Muscle layer of duodenum (tissue), 2 donors: ENCODE measurements at regions not wholly inside any gene's neighbourhood (a gene's known extent, or its start where the extent isn't known, plus 50 kb on each side); places are given as distances from the start of the nearest gene placed in this dataset.

ENCODE experiments used
- H3K27ac ChIP-seq: one replicate; pipeline ENCODE4 v1.7.0; 2013; ENCODE audit warnings: mild to moderate bottlenecking, low read length
- H3K27me3 ChIP-seq: one replicate; pipeline ENCODE4 v1.7.0; 2013; ENCODE audit warnings: low read depth, mild to moderate bottlenecking, control low read depth, low read length
- H3K36me3 ChIP-seq, 2 donors: one replicate each; pipeline ENCODE4 v1.7.0; 2013; ENCODE audit warnings: low read length in 2 of 2, control low read depth in 1 of 2, mild to moderate bottlenecking in 1 of 2; ENCODE audit not compliant: insufficient read depth in 2 of 2, control insufficient read depth in 1 of 2
- H3K4me1 ChIP-seq, 2 donors: one replicate each; pipeline ENCODE4 v1.7.0; 2013; ENCODE audit warnings: low read length in 2 of 2, mild to moderate bottlenecking in 2 of 2, control low read depth in 1 of 2, moderate library complexity in 1 of 2; ENCODE audit not compliant: insufficient read depth in 2 of 2, control insufficient read depth in 1 of 2
- H3K4me3 ChIP-seq, 2 donors: one replicate each; pipeline ENCODE4 v1.7.0; 2013; ENCODE audit warnings: low read length in 2 of 2, low read depth in 1 of 2, mild to moderate bottlenecking in 1 of 2
- H3K9me3 ChIP-seq, 2 donors: one replicate each; pipeline ENCODE4 v1.7.0; 2013; ENCODE audit warnings: low read length in 2 of 2, control low read depth in 1 of 2, mild to moderate bottlenecking in 1 of 2; ENCODE audit not compliant: control insufficient read depth in 1 of 2
- donor health status: healthy.

- Histone ChIP-seq H3K9me3 (peaks cover 3 to 13% of the 10 kb centered on the region in 2 donors), H3K4me1 (no peaks in the 10 kb centered on the region), H3K4me3 (no peak overlapping the region), H3K27ac (no peak overlapping the region), H3K27me3 (no peaks in the 10 kb centered on the region), H3K36me3 (no peaks in the 10 kb centered on the region)
These were observed 532.8 kb upstream of the DEPDC1 start for GRCh38 chr1:69029649-69030048.

GRCh38 chr1:69038379-69038778 is 529.3 kb upstream of the LRRC7 start:
- Histone ChIP-seq H3K36me3 (no peaks in the 10 kb centered on the region), H3K27me3 (no peaks in the 10 kb centered on the region), H3K4me3 (no peak overlapping the region), H3K27ac (no peak overlapping the region), H3K9me3 (peaks cover 0 to 15% of the 10 kb centered on the region in 2 donors), H3K4me1 (no peaks in the 10 kb centered on the region)

GRCh38 chr1:69045572-69045971 is 522.1 kb upstream of the LRRC7 start:
- Histone ChIP-seq H3K27ac (no peak overlapping the region), H3K4me1 (no peaks in the 10 kb centered on the region), H3K4me3 (no peak overlapping the region), H3K9me3 (no peaks in the 10 kb centered on the region), H3K36me3 (no peaks in the 10 kb centered on the region), H3K27me3 (no peaks in the 10 kb centered on the region)

GRCh38 chr1:69055194-69055593 is 512.5 kb upstream of the LRRC7 start:
- no peak overlapping the region for H3K27ac ChIP-seq
- H3K27me3 ChIP-seq: no peaks in the 10 kb centered on the region
- H3K36me3 ChIP-seq: no peaks in the 10 kb centered on the region
- H3K9me3 ChIP-seq: no peaks in the 10 kb centered on the region
- no peaks in the 10 kb centered on the region for H3K4me1 ChIP-seq
- no peak overlapping the region for H3K4me3 ChIP-seq

GRCh38 chr1:69058454-69058853 is 509.3 kb upstream of the LRRC7 start:
- H3K27me3 ChIP-seq: no peaks in the 10 kb centered on the region
- no peak overlapping the region for H3K4me3 ChIP-seq
- no peaks in the 10 kb centered on the region for H3K36me3 ChIP-seq
- no peak overlapping the region for H3K27ac ChIP-seq
- no peaks in the 10 kb centered on the region for H3K4me1 ChIP-seq
- H3K9me3 ChIP-seq: no peaks in the 10 kb centered on the region

GRCh38 chr1:69070660-69071373 is 496.9 kb upstream of the LRRC7 start:
- H3K27me3 ChIP-seq: no peaks in the 10 kb centered on the region
- no peak overlapping the region for H3K4me3 ChIP-seq
- H3K36me3 ChIP-seq: no peaks in the 10 kb centered on the region
- H3K27ac ChIP-seq: no peak overlapping the region
- no peaks in the 10 kb centered on the region for H3K4me1 ChIP-seq
- no peaks in the 10 kb centered on the region for H3K9me3 ChIP-seq

- H3K36me3 ChIP-seq: no peaks in the 10 kb centered on the region
- H3K4me1 ChIP-seq: no peaks in the 10 kb centered on the region
- H3K9me3 ChIP-seq: no peaks in the 10 kb centered on the region
- no peaks in the 10 kb centered on the region for H3K27me3 ChIP-seq
- no peak overlapping the region for H3K27ac ChIP-seq
- no peak overlapping the region for H3K4me3 ChIP-seq
These were observed 494.5 kb upstream of the LRRC7 start for GRCh38 chr1:69073176-69073575.

GRCh38 chr1:69076631-69077030 is 491.1 kb upstream of the LRRC7 start:
- Histone ChIP-seq H3K4me1 (no peaks in the 10 kb centered on the region), H3K36me3 (no peaks in the 10 kb centered on the region), H3K4me3 (no peak overlapping the region), H3K27me3 (no peaks in the 10 kb centered on the region), H3K27ac (no peak overlapping the region), H3K9me3 (no peaks in the 10 kb centered on the region)

GRCh38 chr1:69077198-69077597 is 490.5 kb upstream of the LRRC7 start:
- H3K27me3 ChIP-seq: no peaks in the 10 kb centered on the region
- no peaks in the 10 kb centered on the region for H3K36me3 ChIP-seq
- H3K4me3 ChIP-seq: no peak overlapping the region
- no peaks in the 10 kb centered on the region for H3K9me3 ChIP-seq
- no peak overlapping the region for H3K27ac ChIP-seq
- no peaks in the 10 kb centered on the region for H3K4me1 ChIP-seq

GRCh38 chr1:69077633-69078032 is 490.1 kb upstream of the LRRC7 start:
- Histone ChIP-seq H3K36me3 (no peaks in the 10 kb centered on the region), H3K4me3 (no peak overlapping the region), H3K9me3 (no peaks in the 10 kb centered on the region), H3K27ac (no peak overlapping the region), H3K4me1 (no peaks in the 10 kb centered on the region), H3K27me3 (no peaks in the 10 kb centered on the region)

- H3K4me1 ChIP-seq: no peaks in the 10 kb centered on the region
- H3K9me3 ChIP-seq: no peaks in the 10 kb centered on the region
- no peak overlapping the region for H3K4me3 ChIP-seq
- H3K27ac ChIP-seq: no peak overlapping the region
- no peaks in the 10 kb centered on the region for H3K36me3 ChIP-seq
- no peaks in the 10 kb centered on the region for H3K27me3 ChIP-seq
These were observed 486.1 kb upstream of the LRRC7 start for GRCh38 chr1:69081668-69082067.

GRCh38 chr1:69082312-69082711 is 485.4 kb upstream of the LRRC7 start:
- Histone ChIP-seq H3K36me3 (no peaks in the 10 kb centered on the region), H3K4me3 (no peak overlapping the region), H3K27ac (no peak overlapping the region), H3K9me3 (no peaks in the 10 kb centered on the region), H3K27me3 (no peaks in the 10 kb centered on the region), H3K4me1 (no peaks in the 10 kb centered on the region)
